Transverse colon (tissue), 4 donors: ENCODE measurements at regions not wholly inside any gene's neighbourhood (a gene's known extent, or its start where the extent isn't known, plus 50 kb on each side); places are given as distances from the start of the nearest gene placed in this dataset.
"Not testable (repeated sequence)": the region's sequence is repeated elsewhere in the genome, so short reads cannot be mapped to it uniquely, and the experiment has no call there.

Source experiments
- DNase-seq: peaks from one replicate; pipeline ENCODE4 v3.0.0-alpha.2; 2019
- H3K27ac ChIP-seq, 4 donors: fragments of 200-600 bp; sonication (generic); 2 replicates each; pipeline ENCODE4 v1.5.1; 2016 to 2018; ENCODE audit warnings: inconsistent platforms in 4 of 4
- H3K27me3 ChIP-seq: fragments of 200-600 bp; sonication (generic); 2 replicates; pipeline ENCODE4 v1.5.1; 2017; ENCODE audit warnings: inconsistent platforms
- H3K36me3 ChIP-seq, 4 donors: fragments of 200-600 bp; sonication (generic); 2 replicates each; pipeline ENCODE4 v1.5.1; 2017 to 2019; ENCODE audit warnings: inconsistent platforms in 4 of 4
- H3K4me1 ChIP-seq, 4 donors: fragments of 200-600 bp; sonication (generic); 2 replicates each; pipeline ENCODE4 v1.5.1; 2017 to 2020; ENCODE audit warnings: inconsistent platforms in 4 of 4
- H3K4me3 ChIP-seq, 4 donors: fragments of 200-600 bp; sonication (generic); 1 replicate in 1 of 4; 2 replicates in 3 of 4; pipeline versions ENCODE4 v1.5.1 to v1.6.1; 2017 to 2019; ENCODE audit warnings: inconsistent platforms in 4 of 4
- H3K9me3 ChIP-seq, 2 donors: fragments of 200-600 bp; sonication (generic); 2 replicates each; pipeline ENCODE4 v1.5.1; 2017 to 2019; ENCODE audit warnings: inconsistent platforms in 2 of 2
- CTCF ChIP-seq, 5 experiments: fragments of 200-600 bp in 3 of 5; fragments of 450-650 bp in 2 of 5; sonication (generic) in 3 of 5; IDR thresholded peaks; 1 replicate in 2 of 5; 2 replicates in 3 of 5; pipeline ENCODE4 v1.5.1; 2016 to 2017; ENCODE audit warnings: antibody characterized with exemption in 5 of 5, inconsistent platforms in 3 of 5, mild to moderate bottlenecking in 2 of 5, moderate library complexity in 1 of 5
- EP300 ChIP-seq: sonication (generic); formaldehyde crosslinking; IDR thresholded peaks from one replicate; pipeline ENCODE4 v1.6.1; 2017; ENCODE audit warnings: antibody characterized with exemption, low read depth
- POLR2A ChIP-seq: fragments of 450-650 bp; IDR thresholded peaks from one replicate; pipeline ENCODE4 v1.6.1; 2016; ENCODE audit warnings: antibody characterized with exemption, mild to moderate bottlenecking, moderate library complexity
- POLR2AphosphoS5 ChIP-seq, 3 donors: sonication (generic); formaldehyde crosslinking; IDR thresholded peaks; one replicate each; pipeline ENCODE4 v1.6.1; 2016; ENCODE audit warnings: antibody characterized with exemption in 3 of 3
- WGBS, 2 donors: methylation state at CpG; one replicate each; pipeline ENCODE4 v1.1.5; 2018; ENCODE audit warnings: low coverage in 1 of 2; 5-methylcytosine and 5-hydroxymethylcytosine counted together
- in situ Hi-C, 4 donors: fragments of 200-750 bp; cut with MboI; loops; one replicate each; pipeline versions ENCODE4 v1.15.0 to v1.15.1; 2017; ENCODE audit warnings: low sequenced_read_pairs in 3 of 4, low pct_ligation_motif_present in 1 of 4, low pct_unique_long_range_greater_than_20kb in 1 of 4
- intact Hi-C: fragments of 100-400 bp; cut with DNase I; formaldehyde crosslinking; loops from one replicate; pipeline ENCODE4 v1.15.1; 2023; ENCODE audit warnings: low total_unique reads

GRCh38 chr6:76835293-76835692, 628.0 kb downstream of the HTR1B start:
- DNase-seq = no peak
- no peak overlapping the region for H3K4me3 ChIP-seq
- no peaks in the 10 kb centered on the region for H3K4me1 ChIP-seq
- 0 to 73% methylated on average over 1 of the region's 1 CpG for WGBS, 2 donors
- intact Hi-C loops = no loop called here
- in situ Hi-C loops = no loop called here
- no peaks in the 10 kb centered on the region for H3K27me3 ChIP-seq
- TF ChIP-seq CTCF (IDR thresholded peaks at IDR 0.05) = no peak
- no peak for TF ChIP-seq EP300
- TF ChIP-seq POLR2A = no peak
- TF ChIP-seq POLR2AphosphoS5 (IDR thresholded peaks at IDR 0.05) = no peak
- H3K27ac ChIP-seq = no peak overlapping the region
- no peaks in the 10 kb centered on the region for H3K9me3 ChIP-seq
- H3K36me3 ChIP-seq = no peaks in the 10 kb centered on the region

GRCh38 chr6:76834399-76834798, 628.9 kb downstream of the HTR1B start:
- H3K27me3 ChIP-seq = no peaks in the 10 kb centered on the region
- in situ Hi-C loops = no loop called here
- DNase-seq = no peak
- H3K4me1 ChIP-seq = no peaks in the 10 kb centered on the region
- no peak for TF ChIP-seq POLR2AphosphoS5 (IDR thresholded peaks at IDR 0.05)
- no peak for TF ChIP-seq POLR2A
- TF ChIP-seq EP300 = no peak
- no peak for TF ChIP-seq CTCF (IDR thresholded peaks at IDR 0.05)
- intact Hi-C loops = no loop called here
- no peak overlapping the region for H3K4me3 ChIP-seq
- no peak overlapping the region for H3K27ac ChIP-seq
- no peaks in the 10 kb centered on the region for H3K36me3 ChIP-seq
- no peaks in the 10 kb centered on the region for H3K9me3 ChIP-seq

- no peak for DNase-seq
- 58 to 62% methylated on average over 3 of the region's 3 CpGs for WGBS, 2 donors
- H3K9me3 ChIP-seq = peaks cover 9 to 14% of the 10 kb centered on the region in 2 donors
- no peaks in the 10 kb centered on the region for H3K27me3 ChIP-seq
- no peak overlapping the region for H3K4me3 ChIP-seq
- no peaks in the 10 kb centered on the region for H3K4me1 ChIP-seq
- H3K36me3 ChIP-seq = no peaks in the 10 kb centered on the region
- in situ Hi-C loops (no loop called here), intact Hi-C loops (no loop called here)
- TF ChIP-seq POLR2A (no peak), POLR2AphosphoS5 (IDR thresholded peaks at IDR 0.05) (no peak)
- H3K27ac ChIP-seq = no peak overlapping the region
Measured at GRCh38 chr6:76831299-76831698, 632.0 kb downstream of the HTR1B start.

GRCh38 chr6:76823578-76823977, 639.7 kb downstream of the HTR1B start:
- WGBS, 2 donors = 22 to 55% methylated on average over 3 to 6 of the region's 6 CpGs

GRCh38 chr6:76818451-76818850, 644.8 kb downstream of the HTR1B start:
- no peaks in the 10 kb centered on the region for H3K27me3 ChIP-seq

More at GRCh38 chr6:76823578-76823977, 639.7 kb downstream of the HTR1B start:
- DNase-seq, H3K36me3 ChIP-seq, in situ Hi-C loops, H3K27me3 ChIP-seq, intact Hi-C loops, H3K27ac ChIP-seq, H3K4me1 ChIP-seq, H3K4me3 ChIP-seq: not testable (repeated sequence)
- H3K9me3 ChIP-seq = peaks cover 13 to 16% of the 10 kb centered on the region in 2 donors

More at GRCh38 chr6:76818451-76818850, 644.8 kb downstream of the HTR1B start:
- Histone ChIP-seq H3K4me3 (no peak overlapping the region), H3K27ac (no peak overlapping the region), H3K9me3 (peaks cover 4 to 8% of the 10 kb centered on the region in 2 donors), H3K4me1 (no peaks in the 10 kb centered on the region), H3K36me3 (no peaks in the 10 kb centered on the region)
- no peak for DNase-seq
- WGBS, 2 donors = 86% methylated on average over 4 of the region's 4 CpGs; no CpG with 5 or more reads in 1 of the 2 donors
- in situ Hi-C loops = no loop called here
- TF ChIP-seq CTCF (IDR thresholded peaks at IDR 0.05) (no peak), POLR2AphosphoS5 (IDR thresholded peaks at IDR 0.05) (no peak), EP300 (no peak), POLR2A (no peak)
- intact Hi-C loops = no loop called here
